Suprapubic skin (tissue), 4 donors: ENCODE measurements at regions not wholly inside any gene's neighbourhood (a gene's known extent, or its start where the extent isn't known, plus 50 kb on each side); places are given as distances from the start of the nearest gene placed in this dataset.

ENCODE experiments used
- POLR2A ChIP-seq, 2 donors: fragments of 450-650 bp; IDR thresholded peaks; one replicate each; pipeline ENCODE4 v1.6.1; 2017; ENCODE audit warnings: antibody characterized with exemption in 2 of 2, mild to moderate bottlenecking in 2 of 2, moderate library complexity in 2 of 2
- POLR2AphosphoS5 ChIP-seq, 3 donors: sonication (generic); formaldehyde crosslinking; IDR thresholded peaks; one replicate each; pipeline ENCODE4 v1.6.1; 2017; ENCODE audit warnings: antibody characterized with exemption in 3 of 3
- TF ChIP-seq, protein P1 (sequence below), 2 donors: fragments of 200-600 bp in 1 of 2; fragments of 450-650 bp in 1 of 2; sonication (generic) in 1 of 2; IDR thresholded peaks; one replicate each; pipeline ENCODE4 v1.5.1; 2016 to 2019; ENCODE audit warnings: antibody characterized with exemption in 2 of 2, mild to moderate bottlenecking in 1 of 2, moderate library complexity in 1 of 2

DNA sequence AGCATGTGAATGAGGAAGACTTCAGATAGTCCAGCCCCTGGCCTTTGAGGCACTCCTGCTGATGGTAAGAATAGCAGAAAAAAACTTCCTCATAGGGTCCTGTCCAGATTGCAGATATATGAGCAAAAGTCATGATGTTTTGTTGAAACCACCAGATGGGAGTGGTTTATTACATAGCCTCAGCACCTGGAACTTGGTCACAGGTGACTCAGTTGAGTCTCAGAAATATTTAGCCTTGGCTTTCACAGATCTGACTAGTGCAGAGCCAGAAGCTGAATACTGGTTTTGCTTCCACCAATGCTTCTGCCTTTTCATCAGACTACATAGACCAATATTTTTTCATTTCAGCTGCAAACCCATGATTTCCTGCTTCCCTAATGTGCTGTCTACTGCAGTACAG lies 994.9 kb upstream of the SLIT2 start:
- TF ChIP-seq POLR2AphosphoS5 (IDR thresholded peaks at IDR 0.05) (no peak), POLR2A (IDR thresholded peaks at IDR 0.05) (no peak)
- TF ChIP-seq, protein P1, sequence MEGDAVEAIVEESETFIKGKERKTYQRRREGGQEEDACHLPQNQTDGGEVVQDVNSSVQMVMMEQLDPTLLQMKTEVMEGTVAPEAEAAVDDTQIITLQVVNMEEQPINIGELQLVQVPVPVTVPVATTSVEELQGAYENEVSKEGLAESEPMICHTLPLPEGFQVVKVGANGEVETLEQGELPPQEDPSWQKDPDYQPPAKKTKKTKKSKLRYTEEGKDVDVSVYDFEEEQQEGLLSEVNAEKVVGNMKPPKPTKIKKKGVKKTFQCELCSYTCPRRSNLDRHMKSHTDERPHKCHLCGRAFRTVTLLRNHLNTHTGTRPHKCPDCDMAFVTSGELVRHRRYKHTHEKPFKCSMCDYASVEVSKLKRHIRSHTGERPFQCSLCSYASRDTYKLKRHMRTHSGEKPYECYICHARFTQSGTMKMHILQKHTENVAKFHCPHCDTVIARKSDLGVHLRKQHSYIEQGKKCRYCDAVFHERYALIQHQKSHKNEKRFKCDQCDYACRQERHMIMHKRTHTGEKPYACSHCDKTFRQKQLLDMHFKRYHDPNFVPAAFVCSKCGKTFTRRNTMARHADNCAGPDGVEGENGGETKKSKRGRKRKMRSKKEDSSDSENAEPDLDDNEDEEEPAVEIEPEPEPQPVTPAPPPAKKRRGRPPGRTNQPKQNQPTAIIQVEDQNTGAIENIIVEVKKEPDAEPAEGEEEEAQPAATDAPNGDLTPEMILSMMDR (IDR thresholded peaks at IDR 0.05), result no peak
